Left renal pelvis (tissue), 4 donors: ENCODE measurements at regions not wholly inside any gene's neighbourhood (a gene's known extent, or its start where the extent isn't known, plus 50 kb on each side); places are given as distances from the start of the nearest gene placed in this dataset.

Experiments
- DNase-seq, 4 donors: peaks; one replicate each; pipeline ENCODE4 v3.0.0-alpha.2; 2013; ENCODE audit warnings: low read depth in 4 of 4, low spot score in 3 of 4

GRCh38 chr18:77501266-77501665 lies 251.6 kb downstream of the GALR1 start:
- no peak for DNase-seq

GRCh38 chr18:77505499-77505898 lies 255.9 kb downstream of the GALR1 start:
- DNase-seq = no peak

GRCh38 chr18:77512152-77512551 lies 262.5 kb downstream of the GALR1 start:
- DNase-seq = no peak

GRCh38 chr18:77517901-77518300 lies 268.3 kb downstream of the GALR1 start:
- no peak for DNase-seq

- no peak for DNase-seq
Measured at GRCh38 chr18:77520767-77521166, 271.1 kb downstream of the GALR1 start.

GRCh38 chr18:77522051-77522675 lies 272.5 kb downstream of the GALR1 start:
- DNase-seq = no peak

GRCh38 chr18:77524909-77525308 lies 275.3 kb downstream of the GALR1 start:
- DNase-seq = no peak

GRCh38 chr18:77526962-77527361 lies 277.3 kb downstream of the GALR1 start:
- DNase-seq = no peak

GRCh38 chr18:77528872-77529271 lies 279.2 kb downstream of the GALR1 start:
- DNase-seq = no peak

- DNase-seq = no peak
Measured at GRCh38 chr18:77529492-77530176, 280.0 kb downstream of the GALR1 start.

GRCh38 chr18:77530732-77531131 lies 281.1 kb downstream of the GALR1 start:
- DNase-seq = no peak

GRCh38 chr18:77539860-77540259 lies 290.2 kb downstream of the GALR1 start:
- DNase-seq = no peak

GRCh38 chr18:77544792-77545191 lies 295.1 kb downstream of the GALR1 start:
- no peak for DNase-seq

- DNase-seq = no peak
Measured at GRCh38 chr18:77547757-77548156, 298.1 kb downstream of the GALR1 start.

- DNase-seq = no peak
Measured at GRCh38 chr18:77548790-77549420, 299.3 kb downstream of the GALR1 start.

GRCh38 chr18:77550625-77551024 lies 301.0 kb downstream of the GALR1 start:
- no peak for DNase-seq

- no peak for DNase-seq
Measured at GRCh38 chr18:77551055-77551454, 301.4 kb downstream of the GALR1 start.

GRCh38 chr18:77552945-77553344 lies 303.3 kb downstream of the GALR1 start:
- DNase-seq = no peak

GRCh38 chr18:77554061-77554460 lies 304.4 kb downstream of the GALR1 start:
- DNase-seq = no peak

- DNase-seq = peak; percentile 4 to 39 (median 25)
Measured at GRCh38 chr18:77557046-77557587, 307.5 kb downstream of the GALR1 start.

- DNase-seq = no peak
Measured at GRCh38 chr18:77559274-77559910, 309.7 kb downstream of the GALR1 start.
